Pancreas (tissue), 10 donors: ENCODE measurements at regions not wholly inside any gene's neighbourhood (a gene's known extent, or its start where the extent isn't known, plus 50 kb on each side); places are given as distances from the start of the nearest gene placed in this dataset.

Experiments
- ATAC-seq, 4 donors: fragments of 200-7000 bp; cut with Tn5 transposase; one replicate each; pipeline versions ENCODE4 v1.8.0 to v1.9.1; 2020; ENCODE audit warnings: mild to moderate bottlenecking in 4 of 4, moderate library complexity in 4 of 4
- DNase-seq, 6 donors: peaks; one replicate each; pipeline ENCODE4 v3.0.0-alpha.2; 2020
- FAIRE-seq: peaks from 2 replicates; lab custom pipeline; 2012; peaks lifted over from hg19 to GRCh38; lab: Jason Lieb, UNC
- H3K27ac ChIP-seq, 4 donors: fragments of 200-600 bp; sonication (generic); 1 replicate in 3 of 4; 2 replicates in 1 of 4; pipeline versions ENCODE4 v1.5.0 to v1.8.0; 2020
- H3K27me3 ChIP-seq, 4 donors: fragments of 200-600 bp; one replicate each; pipeline ENCODE4 v1.8.0; 2021
- H3K36me3 ChIP-seq, 3 donors: fragments of 200-600 bp; sonication (generic) in 1 of 3; one replicate each; pipeline versions ENCODE4 v1.5.0 to v1.8.0; 2020 to 2021
- H3K4me1 ChIP-seq, 3 donors: fragments of 200-600 bp; one replicate each; pipeline ENCODE4 v1.8.0; 2021
- H3K4me3 ChIP-seq, 4 donors: fragments of 200-600 bp; sonication (generic) in 2 of 4; one replicate each; pipeline versions ENCODE4 v1.5.0 to v1.8.0; 2020 to 2021
- H3K9me3 ChIP-seq, 4 donors: fragments of 200-600 bp; one replicate each; pipeline ENCODE4 v1.8.0; 2021
- CTCF ChIP-seq, 4 donors: fragments of 200-600 bp; sonication (generic) in 3 of 4; IDR thresholded peaks; one replicate each; pipeline versions ENCODE4 v1.5.0 to v1.8.0; 2021; ENCODE audit warnings: antibody characterized with exemption in 4 of 4
- WGBS, 2 donors: extraction: QIAGEN DNeasy Blood & Tissue Kit; methylation state at CpG; one replicate each; pipeline ENCODE4 v1.1.7; 2013; 5-methylcytosine and 5-hydroxymethylcytosine counted together
- intact Hi-C, 3 donors: fragments of 100-400 bp; cut with DNase I; formaldehyde crosslinking; loops; one replicate each; pipeline versions ENCODE4 v1.11.1 to v1.14.2; 2022
- donor health status: healthy with polysubstance abuse.
- donor health status: DM: no; HTN: no; CAD: no; lungs with moderate emphysema.
- donor health status: DM: no; HTN: no; CAD: no.
- donor health status: control.
- donor health status: control.
- donor health status: Bipolar disorder and iron deficiency.
- donor health status: DM: yes; HTN: yes; CAD: no.
- donor health status: DM: no; HTN: no; CAD: no.
- donor health status: DM: no; HTN: no; CAD: no.
- donor health status: DM: yes; HTN: yes; CAD: no.

GRCh38 chr1:13898406-13898805, 198.4 kb downstream of the PRDM2 start:
- no peaks in the 10 kb centered on the region for H3K9me3 ChIP-seq
- DNase-seq = no peak
- no peak for FAIRE-seq
- intact Hi-C loops = no loop called here
- TF ChIP-seq CTCF (IDR thresholded peaks at IDR 0.05) = no peak
- H3K4me3 ChIP-seq = no peak overlapping the region
- WGBS, 2 donors = 64 to 68% methylated on average over 6 of the region's 6 CpGs
- H3K27me3 ChIP-seq = no peaks in the 10 kb centered on the region
- no peak for ATAC-seq
- no peak overlapping the region for H3K27ac ChIP-seq
- H3K36me3 ChIP-seq = no peaks in the 10 kb centered on the region
- no peaks in the 10 kb centered on the region for H3K4me1 ChIP-seq

GRCh38 chr1:13899856-13900255, 199.9 kb downstream of the PRDM2 start:
- H3K27me3 ChIP-seq = no peaks in the 10 kb centered on the region
- H3K4me3 ChIP-seq = no peak overlapping the region
- 83 to 86% methylated on average over 7 of the region's 7 CpGs for WGBS, 2 donors
- no peaks in the 10 kb centered on the region for H3K9me3 ChIP-seq
- no peak overlapping the region for H3K27ac ChIP-seq
- TF ChIP-seq CTCF (IDR thresholded peaks at IDR 0.05) = no peak
- intact Hi-C loops = no loop called here
- no peaks in the 10 kb centered on the region for H3K4me1 ChIP-seq
- ATAC-seq (no peak), FAIRE-seq (no peak), DNase-seq (no peak)
- H3K36me3 ChIP-seq = no peaks in the 10 kb centered on the region

GRCh38 chr1:13900583-13900982, 200.6 kb downstream of the PRDM2 start:
- WGBS, 2 donors = 32 to 41% methylated on average over 1 of the region's 1 CpG
- Histone ChIP-seq H3K36me3 (no peaks in the 10 kb centered on the region), H3K4me3 (no peak overlapping the region), H3K4me1 (no peaks in the 10 kb centered on the region), H3K9me3 (no peaks in the 10 kb centered on the region), H3K27ac (no peak overlapping the region), H3K27me3 (no peaks in the 10 kb centered on the region)
- no peak for TF ChIP-seq CTCF (IDR thresholded peaks at IDR 0.05)
- ATAC-seq (no peak), FAIRE-seq (no peak), DNase-seq (no peak)
- intact Hi-C loops = no loop called here

GRCh38 chr1:13901039-13901438, 201.1 kb downstream of the PRDM2 start:
- WGBS, 2 donors = 27 to 29% methylated on average over 10 of the region's 10 CpGs
- FAIRE-seq (no peak), ATAC-seq (no peak)

GRCh38 chr1:13901597-13901996, 201.6 kb downstream of the PRDM2 start:
- no peak for ATAC-seq
- Histone ChIP-seq H3K27me3 (no peaks in the 10 kb centered on the region), H3K9me3 (no peaks in the 10 kb centered on the region), H3K4me3 (no peak overlapping the region), H3K36me3 (no peaks in the 10 kb centered on the region), H3K4me1 (no peaks in the 10 kb centered on the region), H3K27ac (no peak overlapping the region)
- DNase-seq = no peak
- no peak for TF ChIP-seq CTCF (IDR thresholded peaks at IDR 0.05)
- 71 to 74% methylated on average over 6 of the region's 6 CpGs for WGBS, 2 donors
- intact Hi-C loops = no loop called here
- no peak for FAIRE-seq

More at GRCh38 chr1:13901039-13901438, 201.1 kb downstream of the PRDM2 start:
- no peak overlapping the region for H3K27ac ChIP-seq
- no peaks in the 10 kb centered on the region for H3K4me1 ChIP-seq
- no peaks in the 10 kb centered on the region for H3K9me3 ChIP-seq
- DNase-seq = no peak
- no peak for TF ChIP-seq CTCF (IDR thresholded peaks at IDR 0.05)
- no peaks in the 10 kb centered on the region for H3K27me3 ChIP-seq
- no peak overlapping the region for H3K4me3 ChIP-seq
- no peaks in the 10 kb centered on the region for H3K36me3 ChIP-seq
- intact Hi-C loops = no loop called here
